ENCODE measurements at regions not wholly inside any gene's neighbourhood (a gene's known extent, or its start where the extent isn't known, plus 50 kb on each side); places are given as distances from the start of the nearest gene placed in this dataset.

DNA sequence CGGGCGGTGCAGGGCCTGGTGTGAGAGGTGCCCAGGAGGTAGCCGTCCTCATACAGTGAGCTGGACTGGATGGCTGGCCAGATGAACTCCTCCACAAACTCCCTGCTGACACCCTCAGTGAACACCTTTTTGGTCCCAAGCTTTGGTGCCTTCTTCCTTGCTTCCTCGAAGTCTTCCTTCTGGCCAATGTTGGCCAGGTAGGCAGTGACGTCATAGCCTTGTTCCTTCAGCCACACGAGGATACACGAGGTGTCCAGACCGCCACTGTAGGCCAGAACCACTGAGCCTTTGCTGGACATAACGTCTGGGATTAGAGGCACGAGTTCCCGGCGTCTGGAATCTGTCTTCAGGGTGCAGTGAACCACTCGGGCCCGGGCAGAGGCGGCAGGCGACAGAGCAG, 206.8 kb upstream of the SP4 start:
- no peak for DNase-seq

DNA sequence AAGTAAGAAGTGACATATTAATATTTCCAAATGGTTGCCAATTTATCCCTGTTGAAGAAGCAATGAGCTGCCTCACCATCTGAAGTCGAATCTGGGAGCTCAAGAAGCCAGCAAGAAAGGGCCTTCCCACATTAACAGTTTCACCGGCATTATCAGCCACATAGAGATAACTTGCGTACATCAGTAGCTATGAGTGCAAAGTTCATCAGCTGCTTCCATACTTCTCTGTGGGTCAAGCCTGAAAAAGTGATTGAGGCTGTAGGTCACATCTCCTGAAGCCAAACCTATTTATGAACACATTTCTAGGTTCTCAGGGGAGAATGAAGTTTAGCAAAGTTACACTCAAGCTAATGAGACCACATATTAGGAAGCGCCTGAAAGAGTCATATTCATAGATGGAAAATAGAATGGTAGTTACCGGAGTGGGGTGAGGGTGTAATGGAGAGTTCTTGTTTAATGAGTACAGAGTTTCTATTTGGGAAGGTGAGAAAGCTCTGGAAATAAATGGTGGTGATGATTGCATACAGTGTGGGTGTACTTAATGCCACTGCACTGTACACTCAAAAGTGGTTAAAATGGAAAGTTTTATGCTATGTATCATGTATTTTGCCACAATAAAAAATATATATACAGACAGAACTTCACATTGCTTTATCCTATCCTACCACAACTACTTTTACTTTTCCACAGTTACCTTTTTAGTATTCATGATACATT, 189.3 kb upstream of the SP4 start:
- DNase-seq: no peak

DNA sequence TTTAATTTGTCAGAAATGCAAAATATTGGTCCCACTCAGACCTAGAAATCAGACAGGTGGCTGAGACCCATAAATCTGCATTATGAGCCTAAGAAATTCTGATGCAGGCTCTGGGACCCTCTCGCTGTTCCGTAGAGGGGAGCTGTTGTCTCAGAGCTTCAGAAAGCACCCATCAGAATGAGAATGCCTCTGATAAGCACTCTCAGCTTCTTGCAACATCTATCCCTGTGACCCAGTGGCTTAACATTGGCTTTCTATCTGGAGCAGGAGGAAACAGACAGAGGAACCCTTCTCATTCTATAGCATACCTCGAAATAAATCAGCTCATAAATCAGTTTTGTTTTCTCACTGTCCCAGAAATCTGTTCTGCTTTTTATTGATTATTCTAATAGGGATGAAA, 184.6 kb upstream of the SP4 start:
- no peak for DNase-seq

DNA sequence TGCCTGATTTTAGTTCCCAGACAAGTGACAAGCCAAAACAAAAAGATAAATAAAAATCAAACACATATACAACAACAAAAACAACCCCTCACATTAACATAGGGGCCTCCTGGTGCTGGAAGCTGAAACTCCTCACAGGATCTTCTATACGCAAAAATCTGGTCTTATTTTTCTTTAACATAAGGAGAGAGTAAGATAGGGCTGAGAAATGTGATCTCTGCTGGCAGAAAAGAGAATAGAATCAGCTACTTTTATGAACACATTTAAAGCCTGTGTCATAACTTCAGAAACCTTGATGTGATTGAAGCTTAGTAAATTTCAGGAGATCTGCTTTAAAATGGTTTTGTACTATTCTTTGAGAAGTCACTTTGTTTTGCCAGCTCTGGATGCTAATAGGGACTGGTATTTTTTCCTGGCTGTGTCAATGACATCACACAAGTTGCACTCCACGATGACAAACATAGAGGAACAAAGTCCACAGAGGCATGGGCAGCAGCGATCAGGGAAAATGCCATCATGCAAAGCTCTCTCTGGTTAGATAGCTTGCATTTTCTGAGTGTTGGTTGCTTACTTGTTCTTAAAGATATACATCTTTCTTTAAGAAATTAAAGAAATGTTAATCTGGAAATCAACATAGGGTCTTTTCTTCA, 176.6 kb upstream of the SP4 start:
- no peak for DNase-seq

DNA sequence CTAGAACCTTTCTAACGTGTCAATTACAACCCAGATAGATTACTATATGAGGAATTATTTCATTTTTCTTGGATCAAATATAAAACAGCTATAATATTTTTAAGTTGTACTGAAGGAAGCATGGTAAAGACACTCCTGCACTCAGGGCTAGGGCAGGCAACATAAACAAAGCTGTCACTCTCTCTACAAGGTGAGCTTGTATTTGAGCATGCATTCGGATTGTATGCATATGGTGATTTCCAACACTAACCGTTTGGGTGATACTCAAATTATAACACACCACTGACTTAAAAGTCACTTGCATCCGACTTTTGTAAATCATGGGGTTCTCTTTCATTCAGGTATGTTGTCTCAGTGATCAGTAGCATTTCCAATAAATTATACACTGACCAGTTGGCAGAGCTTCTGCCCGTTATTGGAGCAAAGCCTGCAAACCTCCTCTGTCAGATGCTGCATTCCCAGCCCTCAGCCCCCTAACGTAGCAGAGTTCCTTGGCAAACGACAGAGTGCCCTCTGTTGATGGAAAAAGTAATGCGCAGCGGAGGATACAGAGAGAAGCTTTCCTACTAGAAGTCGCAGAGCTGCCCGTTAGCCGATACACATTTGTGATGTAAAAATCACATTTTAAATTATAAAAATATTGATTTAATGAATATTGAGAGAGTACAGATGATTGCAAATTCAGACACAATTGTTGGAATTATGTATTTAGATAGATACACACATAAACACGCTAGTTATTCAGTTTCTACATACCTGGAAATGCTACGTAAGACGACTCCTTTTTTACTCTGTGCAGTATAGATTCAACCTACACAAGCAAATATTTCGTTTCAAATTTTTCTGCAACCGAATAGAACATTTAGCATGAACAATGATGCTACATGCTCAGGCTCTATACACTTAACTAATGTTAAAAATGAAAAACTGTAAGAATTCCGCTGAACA, 173.9 kb upstream of the SP4 start:
- peak; percentile 90 for DNase-seq

DNA sequence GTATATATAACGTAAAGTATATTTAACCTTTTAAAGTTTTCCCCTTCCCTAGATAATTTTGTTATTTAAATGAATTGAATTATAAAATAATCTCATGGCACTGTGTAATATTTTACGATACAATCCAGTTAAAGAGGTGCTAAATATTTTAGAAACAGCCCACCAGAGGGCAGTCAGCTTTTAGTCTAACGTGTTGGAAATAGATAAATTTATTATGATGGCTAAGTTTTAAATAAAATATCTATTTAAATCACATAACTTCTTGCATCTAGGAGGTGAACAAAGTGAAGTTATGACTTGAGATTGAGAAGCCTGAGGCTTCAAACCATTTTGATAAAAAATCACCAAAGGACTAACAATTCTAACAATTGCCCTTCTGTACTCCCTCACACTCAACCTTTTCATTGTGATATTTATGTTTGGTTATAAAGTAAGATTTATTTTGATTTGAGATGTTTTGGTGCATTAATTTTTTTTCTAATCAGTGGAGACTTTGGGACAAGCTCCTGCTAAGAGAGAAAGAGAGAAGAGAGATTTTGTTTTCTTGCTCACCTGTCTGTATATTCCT, 171.5 kb upstream of the SP4 start:
- peak; percentile 76 for DNase-seq

DNA sequence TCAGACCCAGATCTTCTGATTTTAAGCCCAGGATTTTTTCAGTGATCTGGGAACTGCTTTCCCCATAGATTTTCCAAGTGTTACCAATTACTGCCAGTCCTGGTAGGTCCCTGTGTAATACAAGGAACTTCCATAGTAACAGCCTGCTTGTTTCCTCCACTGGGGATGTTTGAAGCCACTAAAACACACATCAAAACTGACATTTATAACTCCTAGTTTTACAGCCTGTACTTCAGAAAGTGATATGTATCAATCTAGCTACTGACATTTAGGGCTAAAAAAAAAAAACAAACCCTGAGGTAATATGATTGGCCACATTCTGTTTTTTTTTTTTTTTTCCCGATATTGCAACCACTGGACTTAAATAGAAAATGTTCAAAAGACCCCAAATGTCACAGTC, 166.9 kb upstream of the SP4 start:
- DNase-seq: no peak

DNA sequence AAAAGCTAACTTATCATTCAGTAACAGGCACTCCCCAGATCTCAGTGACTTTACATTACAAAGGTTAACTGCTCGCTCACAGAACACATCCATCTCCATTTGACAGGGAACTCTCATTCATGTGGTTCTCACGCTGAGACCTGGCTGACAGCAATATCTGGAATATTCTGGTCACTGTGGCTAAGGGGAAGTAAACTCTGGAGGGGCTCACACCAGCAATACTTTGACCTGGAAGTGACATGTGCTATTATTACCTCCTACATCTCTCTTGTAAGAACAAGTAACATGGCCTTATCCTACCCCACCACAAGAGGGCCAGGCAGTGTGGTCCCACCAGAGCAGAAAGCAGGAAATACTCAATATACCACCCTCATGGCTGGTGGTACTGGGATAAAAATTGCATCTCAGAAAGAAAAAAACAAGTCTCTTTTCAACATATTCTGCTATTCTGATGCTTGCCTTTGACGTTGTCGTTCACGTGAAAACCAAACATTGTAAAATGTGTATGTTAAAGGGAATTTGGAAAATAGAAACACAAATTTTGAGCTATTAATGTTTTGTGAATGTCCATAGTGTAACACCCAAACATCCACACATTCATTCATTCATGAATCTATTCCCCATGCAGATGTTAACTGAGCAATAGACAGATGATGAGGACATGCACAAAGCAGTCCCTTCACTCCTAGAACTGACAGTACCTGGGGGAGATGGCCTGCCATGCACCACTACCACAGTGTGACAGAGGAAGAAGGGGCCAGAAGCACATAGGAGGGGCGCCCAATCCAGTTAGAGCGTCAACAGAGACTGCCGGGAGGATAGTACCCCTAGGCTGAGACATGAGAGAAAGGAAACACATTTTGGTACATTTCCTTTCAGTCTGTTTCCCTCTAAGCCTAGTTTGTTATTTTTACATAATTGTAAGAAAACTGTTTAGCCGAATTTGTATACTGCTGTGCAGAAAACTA, 166.0 kb upstream of the SP4 start:
- peak; percentile 25 for DNase-seq

DNA sequence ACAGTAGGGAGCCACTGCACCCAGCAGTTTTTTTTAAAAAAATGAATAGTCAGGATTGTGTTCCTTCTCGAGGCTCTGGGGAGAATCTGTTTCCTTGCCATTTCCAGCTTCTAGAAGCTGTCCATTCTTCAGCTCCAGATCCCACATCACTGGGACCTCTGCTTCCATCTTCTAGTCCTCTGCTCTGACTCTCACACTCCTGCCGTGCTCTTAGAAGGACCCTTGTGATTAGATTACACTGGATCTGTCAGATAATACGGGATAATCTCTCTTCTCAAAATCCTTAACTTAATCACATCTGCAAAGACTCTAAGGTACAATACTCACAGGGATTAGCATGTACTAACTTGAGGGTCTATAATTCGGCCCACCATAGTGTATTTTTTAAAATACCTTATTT, 158.9 kb upstream of the SP4 start:
- DNase-seq: no peak

DNA sequence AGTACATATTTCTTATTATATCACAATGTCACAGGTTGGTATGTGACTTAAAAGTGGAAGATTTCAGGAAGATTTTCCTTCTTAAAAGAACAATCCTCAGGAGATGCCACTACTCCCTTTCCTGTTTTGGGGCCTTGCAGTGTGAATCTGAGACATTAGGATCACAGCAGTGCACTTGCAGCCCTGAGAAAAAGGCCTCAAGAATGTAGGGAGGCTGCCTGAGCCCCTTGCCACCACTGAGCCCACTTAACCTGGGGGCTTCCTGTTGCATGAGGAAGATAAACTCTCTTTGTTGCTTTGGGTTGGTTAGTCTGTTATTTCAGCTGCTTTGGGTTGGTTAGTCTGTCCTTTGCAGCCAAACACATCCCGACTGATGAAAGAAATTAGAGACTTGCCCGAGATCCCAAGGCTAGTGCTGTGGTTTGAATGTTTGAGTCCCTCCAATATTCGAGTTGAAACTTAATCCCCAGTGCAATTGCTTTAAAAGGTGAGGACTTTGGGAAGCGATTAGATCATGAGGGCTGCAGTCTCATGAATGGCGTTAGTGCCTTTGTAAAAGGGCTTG, 151.3 kb upstream of the SP4 start:
- no peak for DNase-seq

DNA sequence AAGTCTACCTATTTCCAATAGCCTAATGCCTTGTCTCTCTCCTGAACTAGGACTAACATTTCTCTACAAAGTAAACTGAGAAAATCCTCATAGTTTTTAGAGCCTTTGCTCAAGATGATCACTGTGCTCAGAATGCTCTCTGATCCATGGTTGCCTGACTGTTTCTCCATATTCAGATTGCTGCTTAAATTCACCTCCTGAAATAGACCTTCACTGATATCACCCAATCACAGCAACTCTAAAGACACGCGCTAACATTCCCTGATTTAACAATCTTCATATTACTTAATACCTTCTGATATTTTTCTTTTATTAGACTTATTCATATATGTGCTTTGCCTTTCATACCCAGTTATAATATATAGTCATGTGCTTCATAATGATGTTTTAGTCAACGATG, 148.9 kb upstream of the SP4 start:
- no peak for DNase-seq

DNA sequence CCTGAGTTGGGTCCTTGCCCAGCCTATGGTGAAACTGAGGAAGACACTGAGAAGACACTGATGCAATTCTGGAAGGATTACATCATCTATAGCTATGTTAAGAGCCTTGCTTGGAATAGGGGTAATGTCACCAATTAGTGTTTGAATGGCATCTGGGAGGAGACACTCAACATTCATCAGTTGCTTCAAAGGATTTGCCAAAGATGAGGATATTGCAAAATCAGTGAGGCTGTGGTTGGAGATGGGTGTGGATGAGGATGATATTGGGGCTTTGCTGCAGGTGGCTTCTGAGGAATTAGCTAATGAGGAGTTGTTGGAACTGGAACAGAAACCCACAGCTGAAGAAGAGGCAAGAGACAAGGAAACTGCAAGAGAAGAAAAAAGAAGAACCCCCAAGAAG, 146.7 kb upstream of the SP4 start:
- no peak for DNase-seq

DNA sequence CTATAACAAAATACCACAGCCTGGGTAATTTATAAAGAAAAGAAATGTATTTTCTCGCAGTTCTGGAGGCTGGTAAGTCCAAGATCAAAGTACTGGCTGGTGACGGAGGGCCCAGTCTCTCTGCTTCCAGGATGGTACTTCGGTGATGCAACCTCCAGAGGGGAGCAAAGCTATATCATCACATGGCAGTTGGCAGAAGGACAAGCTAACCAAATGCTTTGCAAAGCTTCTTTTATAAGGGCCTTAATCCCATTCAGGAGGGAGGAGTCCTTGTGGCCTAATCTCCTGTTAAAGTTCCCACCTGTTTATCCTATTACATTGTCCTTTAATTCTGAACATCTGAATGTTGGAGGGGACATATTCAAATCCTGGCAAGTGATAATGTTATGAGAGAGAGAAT, 134.1 kb upstream of the SP4 start:
- DNase-seq: no peak

DNA sequence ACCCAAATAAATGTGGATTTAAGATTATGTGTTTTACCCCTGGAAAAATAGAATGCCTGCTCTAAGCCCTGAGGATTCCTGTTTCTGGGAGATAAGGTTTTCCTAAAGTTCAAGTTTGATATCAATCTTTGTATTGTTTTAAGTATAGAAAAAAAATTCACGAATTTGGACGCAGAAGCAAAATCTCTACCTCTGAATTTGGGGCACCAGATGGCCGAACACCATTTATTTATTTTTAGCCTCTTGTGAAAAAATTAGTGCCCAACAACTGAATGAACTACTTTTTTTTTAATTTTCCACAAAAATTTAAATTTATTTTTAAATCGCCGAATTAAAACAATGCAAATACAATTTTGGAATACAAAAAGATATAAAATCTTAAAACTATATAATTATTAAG, 128.1 kb upstream of the SP4 start:
- DNase-seq: no peak

DNA sequence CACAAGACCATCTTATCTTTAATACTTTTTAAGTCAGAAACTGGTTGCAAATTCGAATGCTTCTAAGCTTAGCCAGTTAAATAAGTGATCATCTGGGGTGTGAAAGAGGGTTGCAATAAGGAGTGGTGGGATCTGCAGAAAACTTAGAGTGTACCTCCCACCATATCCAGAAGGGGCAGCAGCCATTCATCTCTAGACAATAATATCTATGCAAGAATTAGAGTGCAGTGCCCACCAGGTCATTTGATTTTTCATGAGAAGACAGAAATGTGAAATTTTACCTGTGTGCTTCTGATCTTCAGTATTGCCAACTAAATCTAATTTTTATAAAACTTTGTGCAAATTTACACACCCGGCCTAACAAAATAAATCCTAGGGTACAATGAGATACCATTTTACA, 127.2 kb upstream of the SP4 start:
- DNase-seq: no peak

DNA sequence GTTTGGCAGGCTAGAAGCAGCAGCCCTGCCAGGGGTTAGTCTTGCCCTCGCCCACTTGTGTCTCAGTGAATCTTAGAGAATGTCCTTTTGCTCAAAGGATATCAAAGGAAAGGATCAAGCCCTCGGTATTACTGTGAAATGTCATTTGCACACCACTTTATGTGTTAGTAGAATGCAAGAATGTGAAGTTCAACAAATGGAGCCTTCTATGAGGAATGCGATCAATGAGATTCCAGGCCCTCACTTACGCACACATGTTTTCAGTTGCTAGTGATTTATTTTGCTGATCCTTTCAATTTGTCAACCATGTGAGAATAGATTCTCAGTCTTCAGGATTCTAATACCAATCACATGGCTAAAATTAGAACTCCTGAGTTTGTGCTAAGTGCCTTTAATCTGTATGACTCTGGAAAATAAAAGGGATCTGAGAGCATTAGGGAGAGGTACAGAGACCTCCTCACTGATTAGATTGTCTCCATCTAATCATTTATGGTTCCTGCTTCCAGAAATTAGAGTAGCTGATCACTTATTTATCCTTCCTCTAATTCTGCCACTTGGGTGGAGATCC, 123.0 kb upstream of the SP4 start:
- DNase-seq: no peak

DNA sequence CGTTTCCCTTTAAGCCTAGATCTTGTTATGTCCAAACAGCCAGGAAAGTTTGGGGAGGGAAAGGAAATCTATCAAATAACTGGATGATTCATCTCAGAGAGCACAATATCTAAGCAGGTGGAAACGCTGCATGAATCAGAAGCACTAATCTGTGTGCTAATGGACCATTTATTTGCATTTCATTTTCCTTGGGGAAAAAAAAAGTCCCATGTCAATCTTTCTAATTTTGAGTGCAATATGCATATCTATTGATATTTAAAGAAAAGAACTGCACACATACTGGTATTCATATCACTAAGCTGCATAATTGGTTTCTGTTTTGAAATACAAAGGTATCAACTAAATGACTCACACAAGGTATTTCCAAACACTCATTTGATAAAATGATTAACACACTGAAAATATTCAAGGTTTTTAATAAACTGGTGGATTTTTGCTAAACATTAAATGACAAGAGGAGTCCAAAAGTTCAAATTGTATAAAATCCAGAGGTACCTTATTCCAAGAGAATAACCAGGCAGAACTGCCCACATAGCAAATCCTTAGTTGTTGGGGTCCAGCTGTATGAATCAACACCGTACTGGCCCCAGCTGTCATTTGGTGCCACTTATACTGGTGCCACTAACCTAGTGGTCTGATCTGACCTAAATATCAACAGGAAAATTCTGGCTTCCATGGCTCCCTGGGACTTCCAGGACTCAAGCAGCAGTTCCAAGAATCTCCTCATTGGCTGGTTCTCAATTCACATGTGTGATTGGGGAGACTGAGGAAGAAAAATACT, 122.2 kb upstream of the SP4 start:
- DNase-seq: no peak

DNA sequence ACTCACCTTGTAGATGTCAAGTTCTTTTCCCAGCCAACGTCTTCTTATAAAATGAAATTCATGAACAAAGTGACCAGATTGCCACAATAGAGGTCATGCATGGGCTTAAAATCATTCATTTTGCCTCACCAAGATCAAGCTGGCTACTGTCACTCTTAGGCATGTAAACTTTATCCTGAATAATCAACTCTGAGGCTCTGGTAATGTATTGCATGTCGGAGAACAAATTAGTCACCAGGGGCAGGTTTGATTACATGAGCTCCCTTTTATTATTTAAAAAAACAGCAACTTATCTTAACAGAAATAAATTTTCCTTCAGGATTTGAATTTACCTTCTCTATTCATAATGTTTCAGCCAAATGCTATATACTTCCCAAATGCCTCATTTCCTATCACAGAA, 112.9 kb upstream of the SP4 start:
- no peak for DNase-seq

DNA sequence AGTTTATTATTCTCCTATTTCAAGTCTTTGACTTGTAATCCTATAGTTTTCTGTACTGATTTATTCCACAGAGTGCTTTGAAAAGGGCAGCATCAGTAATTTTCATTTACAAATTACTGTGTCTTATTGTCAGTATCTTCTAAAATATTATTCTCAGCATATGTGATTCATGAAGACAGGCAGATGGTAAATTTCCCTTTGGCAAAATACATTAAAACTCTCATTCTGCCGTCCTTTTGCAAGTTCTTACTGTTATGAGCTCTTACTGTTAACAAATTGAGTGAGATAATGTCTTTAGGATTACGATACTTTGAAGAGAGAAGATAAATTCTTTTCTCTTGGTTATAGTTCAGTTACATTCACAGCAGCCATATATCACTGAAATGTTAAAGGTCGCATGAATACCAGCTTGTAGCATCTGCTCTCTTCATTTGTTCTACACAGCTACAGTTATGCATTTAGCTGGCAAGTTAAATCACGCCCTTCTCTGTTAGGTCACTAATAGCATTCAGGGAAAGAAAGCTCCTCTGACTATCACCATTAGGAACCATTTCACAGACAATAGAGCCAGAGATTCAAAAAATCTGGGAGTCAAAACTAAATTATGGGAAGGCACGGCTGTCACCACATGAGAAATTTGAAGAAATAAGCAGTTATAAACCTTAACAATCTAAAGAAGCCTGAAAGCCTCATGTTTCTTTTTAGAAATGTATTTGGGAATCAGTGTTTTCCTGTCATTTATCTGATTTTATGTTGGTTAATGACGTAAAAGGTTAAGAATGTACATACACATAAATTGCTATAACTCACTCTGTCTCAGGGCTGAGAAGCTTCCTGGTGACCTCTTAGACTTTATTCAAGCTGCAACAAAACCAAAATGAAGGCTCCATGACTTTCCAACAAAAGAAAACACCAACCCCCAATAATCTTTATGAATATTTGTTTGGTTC, 109.6 kb upstream of the SP4 start:
- DNase-seq: peak; percentile 12

Measured in tongue (tissue), 1 donor.